Nephron progenitor cell (in vitro differentiated cells): ENCODE measurements at regions not wholly inside any gene's neighbourhood (a gene's known extent, or its start where the extent isn't known, plus 50 kb on each side); places are given as distances from the start of the nearest gene placed in this dataset.
A peak's percentile ranks its signal among the peaks of the same experiment; 100 is the strongest.
"Not testable (repeated sequence)": the region's sequence is repeated elsewhere in the genome, so short reads cannot be mapped to it uniquely, and the experiment has no call there.

Experiments
- DNase-seq: peaks from one replicate; pipeline ENCODE4 v3.0.0; 2021
- H3K27ac Mint-ChIP-seq: 2 replicates; pipeline ENCODE4 v1.8.0; 2021; ENCODE audit warnings: mild to moderate bottlenecking, moderate library complexity, mixed read lengths
- H3K27me3 Mint-ChIP-seq: 2 replicates; pipeline ENCODE4 v1.8.0; 2021; ENCODE audit warnings: mild to moderate bottlenecking, low read depth, mixed read lengths; ENCODE audit not compliant: poor library complexity
- H3K36me3 Mint-ChIP-seq: 2 replicates; pipeline ENCODE4 v1.8.0; 2021; ENCODE audit warnings: low read depth, mixed read lengths
- H3K4me1 Mint-ChIP-seq: 2 replicates; pipeline ENCODE4 v1.8.0; 2021; ENCODE audit warnings: mixed read lengths
- H3K4me3 Mint-ChIP-seq: 2 replicates; pipeline ENCODE4 v1.8.0; 2021; ENCODE audit warnings: mild to moderate bottlenecking, moderate library complexity, mixed read lengths
- H3K9me3 Mint-ChIP-seq: 2 replicates; pipeline ENCODE4 v1.8.0; 2021; ENCODE audit warnings: mild to moderate bottlenecking, moderate library complexity, mixed read lengths
- TF ChIP-seq, protein P1 (sequence below): fragments of 200-600 bp; sonication (generic); IDR thresholded peaks from 2 replicates; pipeline ENCODE4 v1.5.0; 2021; ENCODE audit warnings: antibody characterized with exemption

DNA sequence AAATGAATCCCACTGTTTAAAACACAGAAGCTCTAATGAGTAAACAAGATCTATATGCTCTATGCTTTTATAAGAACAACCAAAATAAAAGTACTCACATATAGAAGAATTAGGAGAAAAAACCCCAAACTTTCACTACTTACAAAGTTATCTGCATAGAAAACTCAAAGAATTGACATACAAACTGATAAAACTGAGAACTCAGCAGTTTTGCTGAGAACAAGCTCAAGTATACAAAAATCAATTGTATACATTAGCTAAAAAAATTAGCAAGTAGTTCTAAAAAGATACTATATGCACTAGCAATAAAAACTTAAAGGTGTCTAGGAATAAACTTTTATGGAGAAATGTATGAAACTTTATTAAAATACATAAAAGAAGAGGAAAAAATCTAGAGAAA is 186.2 kb upstream of the KAZN start:
- TF ChIP-seq, protein P1, sequence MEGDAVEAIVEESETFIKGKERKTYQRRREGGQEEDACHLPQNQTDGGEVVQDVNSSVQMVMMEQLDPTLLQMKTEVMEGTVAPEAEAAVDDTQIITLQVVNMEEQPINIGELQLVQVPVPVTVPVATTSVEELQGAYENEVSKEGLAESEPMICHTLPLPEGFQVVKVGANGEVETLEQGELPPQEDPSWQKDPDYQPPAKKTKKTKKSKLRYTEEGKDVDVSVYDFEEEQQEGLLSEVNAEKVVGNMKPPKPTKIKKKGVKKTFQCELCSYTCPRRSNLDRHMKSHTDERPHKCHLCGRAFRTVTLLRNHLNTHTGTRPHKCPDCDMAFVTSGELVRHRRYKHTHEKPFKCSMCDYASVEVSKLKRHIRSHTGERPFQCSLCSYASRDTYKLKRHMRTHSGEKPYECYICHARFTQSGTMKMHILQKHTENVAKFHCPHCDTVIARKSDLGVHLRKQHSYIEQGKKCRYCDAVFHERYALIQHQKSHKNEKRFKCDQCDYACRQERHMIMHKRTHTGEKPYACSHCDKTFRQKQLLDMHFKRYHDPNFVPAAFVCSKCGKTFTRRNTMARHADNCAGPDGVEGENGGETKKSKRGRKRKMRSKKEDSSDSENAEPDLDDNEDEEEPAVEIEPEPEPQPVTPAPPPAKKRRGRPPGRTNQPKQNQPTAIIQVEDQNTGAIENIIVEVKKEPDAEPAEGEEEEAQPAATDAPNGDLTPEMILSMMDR: no peak
- Mint-ChIP-seq H3K27me3 (peaks cover 6% of the 10 kb centered on the region), H3K4me1 (peaks cover 20% of the 10 kb centered on the region), H3K27ac (no peak overlapping the region), H3K36me3 (no peaks in the 10 kb centered on the region), H3K9me3 (no peaks in the 10 kb centered on the region), H3K4me3 (no peak overlapping the region)
- no peak for DNase-seq

DNA sequence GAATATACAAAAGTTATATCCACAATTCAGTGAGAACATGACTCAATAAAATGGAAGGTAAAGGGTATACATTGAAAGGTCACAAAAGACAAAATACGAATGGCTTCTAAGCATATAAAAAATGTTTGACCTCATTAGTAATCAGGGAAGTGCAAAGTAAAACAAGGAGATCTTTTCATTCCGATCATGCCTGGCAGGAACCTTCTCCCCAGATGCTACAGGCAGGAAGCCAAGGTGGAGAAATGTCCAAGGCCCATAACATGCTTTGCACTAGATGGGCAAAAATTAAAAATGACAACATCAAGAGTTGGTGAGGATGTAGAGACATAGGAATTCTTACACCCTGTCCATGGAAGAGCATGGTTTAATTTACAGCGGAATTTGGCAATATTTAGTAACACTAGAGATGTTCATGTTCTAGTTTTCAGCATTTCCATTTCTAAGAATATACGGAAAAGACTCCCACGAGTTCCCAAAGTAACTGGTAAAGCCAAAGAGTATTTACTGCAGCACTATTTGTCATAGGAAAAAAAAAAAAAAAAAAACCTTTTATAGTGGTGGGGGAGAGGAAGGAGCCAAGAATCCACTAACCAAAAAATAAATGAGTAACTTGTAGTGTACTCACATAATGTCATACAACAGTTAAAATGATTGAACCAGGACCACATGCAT is 184.5 kb upstream of the KAZN start:
- H3K27me3 Mint-ChIP-seq: peaks cover 6% of the 10 kb centered on the region

DNA sequence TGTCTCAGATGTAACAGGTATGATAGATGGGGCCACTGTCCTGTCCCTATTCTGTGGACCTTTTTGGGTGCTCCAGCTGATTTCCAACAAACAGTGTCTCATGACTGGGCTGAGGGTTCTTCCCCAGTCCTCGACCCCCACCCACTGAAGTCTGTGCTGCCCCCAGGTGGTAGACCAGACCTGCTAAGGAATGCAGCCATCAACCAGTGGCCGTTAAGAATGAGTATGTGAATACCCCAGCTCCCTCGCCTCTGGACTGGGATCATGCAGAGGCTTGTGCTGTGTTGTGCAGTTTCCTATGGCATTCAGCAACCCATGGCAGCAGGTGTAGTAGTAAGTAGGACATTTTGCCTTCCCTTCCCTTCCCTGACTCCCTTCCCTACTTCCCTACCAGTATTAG is 183.1 kb upstream of the KAZN start:
- TF ChIP-seq, protein P1: no peak
- Mint-ChIP-seq H3K4me3 (no peak overlapping the region), H3K36me3 (no peaks in the 10 kb centered on the region), H3K27ac (no peak overlapping the region), H3K9me3 (peaks cover 9% of the 10 kb centered on the region), H3K4me1 (peaks cover 19% of the 10 kb centered on the region), H3K27me3 (peaks cover 2% of the 10 kb centered on the region)
- DNase-seq: peak; percentile 20

More for the DNA sequence above, 184.5 kb upstream of the KAZN start:
- Mint-ChIP-seq H3K36me3 (no peaks in the 10 kb centered on the region), H3K9me3 (no peaks in the 10 kb centered on the region), H3K4me1 (peaks cover 20% of the 10 kb centered on the region), H3K27ac (no peak overlapping the region), H3K4me3 (no peak overlapping the region)
- TF ChIP-seq, protein P1: no peak
- DNase-seq: no peak

DNA sequence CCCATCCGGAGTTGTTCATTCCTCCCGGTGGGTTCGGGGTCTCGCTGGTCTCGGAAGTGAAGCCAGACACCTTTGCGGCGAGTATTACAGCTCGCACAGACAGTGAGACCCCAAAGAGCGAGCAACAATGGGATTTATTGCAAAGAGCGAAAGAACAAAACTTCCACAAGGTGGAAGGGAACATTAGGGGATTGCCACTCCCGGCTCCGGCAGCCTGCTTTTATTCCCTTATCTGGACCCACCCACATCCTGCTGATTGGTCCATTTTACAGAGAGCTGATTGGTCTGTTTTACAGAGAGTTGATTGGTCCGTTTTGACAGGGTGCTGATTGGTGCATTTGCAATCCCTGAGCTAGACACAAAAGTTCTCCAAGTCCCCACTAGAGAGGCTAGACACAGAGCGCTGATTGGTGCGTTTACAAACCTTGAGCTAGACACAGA is 178.7 kb upstream of the KAZN start:
- H3K9me3 Mint-ChIP-seq, DNase-seq, H3K27me3 Mint-ChIP-seq, H3K4me3 Mint-ChIP-seq, H3K4me1 Mint-ChIP-seq, H3K36me3 Mint-ChIP-seq: not testable (repeated sequence)
- peak overlapping the region; percentile 58 for H3K27ac Mint-ChIP-seq

DNA sequence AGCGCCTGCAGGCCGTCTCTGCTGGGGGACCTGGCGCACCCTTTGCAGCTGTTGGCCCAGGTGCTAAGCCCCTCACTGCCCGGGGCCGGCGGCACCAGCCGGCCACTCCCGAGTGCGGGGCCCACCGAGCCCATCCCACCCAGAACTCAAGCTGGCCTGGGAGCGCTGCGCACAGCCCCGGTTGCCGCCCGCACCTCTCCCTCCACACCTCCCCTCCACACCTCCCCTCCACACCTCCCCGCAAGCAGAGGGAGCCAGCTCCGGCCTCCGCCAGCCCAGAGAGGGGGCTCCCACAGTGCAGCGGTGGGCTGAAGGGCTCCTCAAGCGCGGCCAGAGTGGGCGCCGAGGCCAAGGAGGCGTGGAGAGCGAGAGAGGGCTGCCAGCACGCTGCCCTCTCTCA is 177.8 kb upstream of the KAZN start:
- H3K4me1 Mint-ChIP-seq: peaks cover 7% of the 10 kb centered on the region
- H3K36me3 Mint-ChIP-seq: no peaks in the 10 kb centered on the region
- no peak for DNase-seq
- H3K9me3 Mint-ChIP-seq: peaks cover 9% of the 10 kb centered on the region
- no peaks in the 10 kb centered on the region for H3K27me3 Mint-ChIP-seq
- TF ChIP-seq, protein P1: no peak
- H3K27ac Mint-ChIP-seq: no peak overlapping the region
- no peak overlapping the region for H3K4me3 Mint-ChIP-seq

DNA sequence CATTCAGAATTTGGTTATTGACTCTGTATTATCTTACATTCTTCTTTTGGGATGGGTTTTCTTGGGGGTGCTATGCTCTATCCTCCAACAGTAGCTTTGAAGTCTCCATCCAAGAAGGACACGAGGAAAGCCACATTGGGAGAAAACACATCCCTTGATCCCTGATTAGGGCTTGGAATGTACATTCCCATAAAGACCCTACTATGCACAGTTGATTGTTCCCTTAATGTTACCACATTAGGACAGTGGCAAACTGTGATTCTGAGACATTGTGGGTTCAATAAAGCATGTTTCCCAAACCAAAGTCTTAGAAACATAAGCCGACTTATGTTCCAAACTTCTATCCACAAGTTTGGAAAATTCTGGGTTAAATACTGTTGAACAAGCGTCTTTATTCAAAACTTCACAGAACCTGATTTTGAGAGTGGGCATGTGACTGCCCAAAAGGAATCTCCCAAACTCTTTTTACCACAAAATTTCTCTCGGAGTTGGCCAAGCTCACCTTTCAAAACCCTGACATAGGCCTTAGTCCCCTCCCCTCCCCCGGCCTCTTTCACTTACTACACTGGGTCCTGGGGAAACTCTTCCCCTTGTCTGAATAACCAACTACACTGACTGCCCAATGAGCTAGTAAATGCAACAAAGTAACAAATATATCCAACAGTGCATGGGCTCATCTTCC is 177.0 kb upstream of the KAZN start:
- H3K4me1 Mint-ChIP-seq: peaks cover 14% of the 10 kb centered on the region
- no peak overlapping the region for H3K27ac Mint-ChIP-seq
- DNase-seq: no peak
- no peaks in the 10 kb centered on the region for H3K36me3 Mint-ChIP-seq
- no peaks in the 10 kb centered on the region for H3K27me3 Mint-ChIP-seq
- TF ChIP-seq, protein P1: no peak
- H3K4me3 Mint-ChIP-seq: no peak overlapping the region
- peaks cover 9% of the 10 kb centered on the region for H3K9me3 Mint-ChIP-seq
